ENCODE measurements at regions not wholly inside any gene's neighbourhood (a gene's known extent, or its start where the extent isn't known, plus 50 kb on each side); places are given as distances from the start of the nearest gene placed in this dataset.
"Not testable (repeated sequence)": the region's sequence is repeated elsewhere in the genome, so short reads cannot be mapped to it uniquely, and the experiment has no call there.

- no TSS peak for BruUV-seq (replicated peaks)
- Histone ChIP-seq H3K36me3 (ENCODE audit: control insufficient read depth, insufficient read depth, low read length) (no peaks in the 10 kb centered on the region), H3K9me3 (no peaks in the 10 kb centered on the region), H3K4me3 (ENCODE audit: low read depth, low read length) (no peak overlapping the region), H3K4me1 (no peaks in the 10 kb centered on the region), H3K27me3 (replicated peaks; ENCODE audit: control insufficient read depth, insufficient read depth, low read length) (no peaks in the 10 kb centered on the region)
- DNase-seq, result no peak
- H3K4me1 Mint-ChIP-seq (ENCODE audit: low read depth, unreplicated experiment), result no peaks in the 10 kb centered on the region
- H3K27me3 Mint-ChIP-seq (ENCODE audit: insufficient read depth, unreplicated experiment), result no peaks in the 10 kb centered on the region
- intact Hi-C loops (cut with micrococcal nuclease; ENCODE audit: unreplicated experiment), result no loop called here
- ChIA-PET CTCF (no interaction called here), POLR2A (no interaction called here)
- H3K4me3 Mint-ChIP-seq (ENCODE audit: unreplicated experiment), result no peak overlapping the region
- no peaks in the 10 kb centered on the region for H3K36me3 Mint-ChIP-seq (ENCODE audit: insufficient read depth, unreplicated experiment)
- H3K27ac Mint-ChIP-seq (ENCODE audit: unreplicated experiment), result no peak overlapping the region
- H3K9me3 Mint-ChIP-seq (ENCODE audit: unreplicated experiment), result no peaks in the 10 kb centered on the region
- TF ChIP-seq, protein P1, sequence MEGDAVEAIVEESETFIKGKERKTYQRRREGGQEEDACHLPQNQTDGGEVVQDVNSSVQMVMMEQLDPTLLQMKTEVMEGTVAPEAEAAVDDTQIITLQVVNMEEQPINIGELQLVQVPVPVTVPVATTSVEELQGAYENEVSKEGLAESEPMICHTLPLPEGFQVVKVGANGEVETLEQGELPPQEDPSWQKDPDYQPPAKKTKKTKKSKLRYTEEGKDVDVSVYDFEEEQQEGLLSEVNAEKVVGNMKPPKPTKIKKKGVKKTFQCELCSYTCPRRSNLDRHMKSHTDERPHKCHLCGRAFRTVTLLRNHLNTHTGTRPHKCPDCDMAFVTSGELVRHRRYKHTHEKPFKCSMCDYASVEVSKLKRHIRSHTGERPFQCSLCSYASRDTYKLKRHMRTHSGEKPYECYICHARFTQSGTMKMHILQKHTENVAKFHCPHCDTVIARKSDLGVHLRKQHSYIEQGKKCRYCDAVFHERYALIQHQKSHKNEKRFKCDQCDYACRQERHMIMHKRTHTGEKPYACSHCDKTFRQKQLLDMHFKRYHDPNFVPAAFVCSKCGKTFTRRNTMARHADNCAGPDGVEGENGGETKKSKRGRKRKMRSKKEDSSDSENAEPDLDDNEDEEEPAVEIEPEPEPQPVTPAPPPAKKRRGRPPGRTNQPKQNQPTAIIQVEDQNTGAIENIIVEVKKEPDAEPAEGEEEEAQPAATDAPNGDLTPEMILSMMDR (IDR thresholded peaks at IDR 0.05; ENCODE audit: insufficient read depth in 1 of 2, low read depth in 1 of 2, low read length in 1 of 2, severe bottlenecking in 1 of 2, unreplicated experiment in 1 of 2), result no peak
Observed at GRCh38 chr2:186181625-186182024, 304.4 kb upstream of the ZC3H15 start.

DNA sequence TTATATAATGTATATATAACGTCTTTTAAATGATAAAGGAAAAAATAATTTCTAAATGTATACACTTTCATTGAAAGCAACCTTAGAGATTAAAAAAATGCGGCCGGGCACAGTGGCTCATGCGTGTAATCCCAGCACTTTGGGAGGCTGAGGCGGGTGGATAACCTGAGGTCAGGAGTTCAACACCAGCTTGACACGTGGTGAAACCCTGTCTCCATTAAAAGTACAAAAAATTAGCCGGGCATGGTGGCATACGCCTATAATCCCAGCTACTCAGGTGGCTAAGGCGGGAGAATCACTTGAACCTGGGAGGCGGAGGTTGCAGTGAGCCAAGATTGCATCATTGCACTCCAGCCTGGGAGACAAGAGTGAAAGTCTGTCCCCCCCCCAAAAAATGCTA, 303.7 kb upstream of the ZC3H15 start:
- CTCF ChIA-PET; DNase-seq; H3K36me3 Mint-ChIP-seq (ENCODE audit: insufficient read depth, unreplicated experiment); H3K27ac Mint-ChIP-seq (ENCODE audit: unreplicated experiment); H3K36me3 ChIP-seq (ENCODE audit: control insufficient read depth, insufficient read depth, low read length); H3K9me3 Mint-ChIP-seq (ENCODE audit: unreplicated experiment); BruUV-seq (replicated peaks); intact Hi-C loops (cut with micrococcal nuclease; ENCODE audit: unreplicated experiment); H3K9me3 ChIP-seq; POLR2A ChIA-PET; H3K27me3 ChIP-seq (replicated peaks; ENCODE audit: control insufficient read depth, insufficient read depth, low read length); H3K27me3 Mint-ChIP-seq (ENCODE audit: insufficient read depth, unreplicated experiment); H3K4me3 Mint-ChIP-seq (ENCODE audit: unreplicated experiment); H3K4me1 Mint-ChIP-seq (ENCODE audit: low read depth, unreplicated experiment); H3K4me3 ChIP-seq (ENCODE audit: low read depth, low read length); H3K4me1 ChIP-seq: not testable (repeated sequence)

GRCh38 chr2:186183406-186183805, 302.7 kb upstream of the ZC3H15 start:
- DNase-seq, result no peak
- Mint-ChIP-seq H3K36me3 (ENCODE audit: insufficient read depth, unreplicated experiment) (no peaks in the 10 kb centered on the region), H3K27me3 (ENCODE audit: insufficient read depth, unreplicated experiment) (no peaks in the 10 kb centered on the region), H3K4me1 (ENCODE audit: low read depth, unreplicated experiment) (no peaks in the 10 kb centered on the region), H3K27ac (ENCODE audit: unreplicated experiment) (no peak overlapping the region), H3K4me3 (ENCODE audit: unreplicated experiment) (no peak overlapping the region), H3K9me3 (ENCODE audit: unreplicated experiment) (no peaks in the 10 kb centered on the region)
- H3K4me1 ChIP-seq, result no peaks in the 10 kb centered on the region
- TF ChIP-seq, protein P1 (IDR thresholded peaks at IDR 0.05; ENCODE audit: insufficient read depth in 1 of 2, low read depth in 1 of 2, low read length in 1 of 2, severe bottlenecking in 1 of 2, unreplicated experiment in 1 of 2), result no peak
- no peaks in the 10 kb centered on the region for H3K27me3 ChIP-seq (replicated peaks; ENCODE audit: control insufficient read depth, insufficient read depth, low read length)
- no TSS peak for BruUV-seq (replicated peaks)
- ChIA-PET CTCF (no interaction called here), POLR2A (no interaction called here)
- H3K36me3 ChIP-seq (ENCODE audit: control insufficient read depth, insufficient read depth, low read length), result no peaks in the 10 kb centered on the region
- no peaks in the 10 kb centered on the region for H3K9me3 ChIP-seq
- intact Hi-C loops (cut with micrococcal nuclease; ENCODE audit: unreplicated experiment), result no loop called here
- H3K4me3 ChIP-seq (ENCODE audit: low read depth, low read length), result no peak overlapping the region

- no TSS peak for BruUV-seq (replicated peaks)
- no peaks in the 10 kb centered on the region for H3K27me3 Mint-ChIP-seq (ENCODE audit: insufficient read depth, unreplicated experiment)
- H3K4me3 ChIP-seq (ENCODE audit: low read depth, low read length), result no peak overlapping the region
- no peaks in the 10 kb centered on the region for H3K4me1 Mint-ChIP-seq (ENCODE audit: low read depth, unreplicated experiment)
- CTCF ChIA-PET, result no interaction called here
- H3K4me1 ChIP-seq, result no peaks in the 10 kb centered on the region
- H3K9me3 Mint-ChIP-seq (ENCODE audit: unreplicated experiment), result no peaks in the 10 kb centered on the region
- intact Hi-C loops (cut with micrococcal nuclease; ENCODE audit: unreplicated experiment), result no loop called here
- no peaks in the 10 kb centered on the region for H3K9me3 ChIP-seq
- DNase-seq, result no peak
- TF ChIP-seq, protein P1 (IDR thresholded peaks at IDR 0.05; ENCODE audit: insufficient read depth in 1 of 2, low read depth in 1 of 2, low read length in 1 of 2, severe bottlenecking in 1 of 2, unreplicated experiment in 1 of 2), result no peak
- H3K4me3 Mint-ChIP-seq (ENCODE audit: unreplicated experiment), result no peak overlapping the region
- H3K27me3 ChIP-seq (replicated peaks; ENCODE audit: control insufficient read depth, insufficient read depth, low read length), result no peaks in the 10 kb centered on the region; the same call in 1 of the 2 replicates
- POLR2A ChIA-PET, result no interaction called here
- no peak overlapping the region for H3K27ac Mint-ChIP-seq (ENCODE audit: unreplicated experiment)
- H3K36me3 Mint-ChIP-seq (ENCODE audit: insufficient read depth, unreplicated experiment), result no peaks in the 10 kb centered on the region
- no peaks in the 10 kb centered on the region for H3K36me3 ChIP-seq (ENCODE audit: control insufficient read depth, insufficient read depth, low read length)
Observed at GRCh38 chr2:186187854-186188253, 298.2 kb upstream of the ZC3H15 start.
